ENCODE measurements at regions not wholly inside any gene's neighbourhood (a gene's known extent, or its start where the extent isn't known, plus 50 kb on each side); places are given as distances from the start of the nearest gene placed in this dataset.

DNA sequence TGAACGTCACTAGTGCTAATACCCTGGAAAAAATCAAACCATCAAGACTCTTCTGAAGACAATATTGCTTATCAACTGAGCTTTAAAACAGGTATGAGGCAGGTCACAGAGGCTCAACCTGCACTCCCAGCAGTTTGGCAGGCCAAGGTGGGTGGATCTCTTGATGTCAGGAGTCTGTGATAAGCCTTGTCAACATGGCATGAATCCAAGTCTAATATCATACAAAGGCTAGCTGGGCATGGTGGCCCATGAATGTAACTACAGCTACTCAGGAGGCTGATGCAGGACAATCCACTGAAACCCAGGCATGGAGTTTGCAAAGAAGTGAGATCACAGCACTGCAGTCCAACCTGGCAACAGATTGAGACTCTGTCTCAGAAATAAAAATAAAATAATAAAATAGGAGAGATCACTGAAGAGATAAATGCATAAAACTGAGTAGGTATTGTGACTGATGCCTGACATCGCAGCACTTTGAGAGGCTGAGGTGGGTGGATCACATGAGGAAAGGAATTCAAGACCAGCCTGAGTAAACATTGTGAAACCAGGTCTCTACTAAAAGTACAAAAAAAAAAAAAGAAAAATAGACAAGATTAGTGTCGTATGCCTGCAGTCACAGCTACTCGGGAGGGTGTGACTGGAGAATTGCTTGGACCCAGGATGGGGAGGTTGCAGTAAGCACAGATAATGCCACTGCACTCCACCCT is 555.9 kb upstream of the TSPY4 start:
- Histone ChIP-seq H3K9me3 (no peaks in the 10 kb centered on the region), H3K4me3 (no peak overlapping the region), H3K27ac (no peak overlapping the region), H3K27me3 (no peaks in the 10 kb centered on the region), H3K36me3 (no peaks in the 10 kb centered on the region), H3K4me1 (no peaks in the 10 kb centered on the region)
- intact Hi-C loops (cut with DNase I; ENCODE audit: low total_unique reads), result no loop called here
- no peak for DNase-seq
- TF ChIP-seq, protein P1, sequence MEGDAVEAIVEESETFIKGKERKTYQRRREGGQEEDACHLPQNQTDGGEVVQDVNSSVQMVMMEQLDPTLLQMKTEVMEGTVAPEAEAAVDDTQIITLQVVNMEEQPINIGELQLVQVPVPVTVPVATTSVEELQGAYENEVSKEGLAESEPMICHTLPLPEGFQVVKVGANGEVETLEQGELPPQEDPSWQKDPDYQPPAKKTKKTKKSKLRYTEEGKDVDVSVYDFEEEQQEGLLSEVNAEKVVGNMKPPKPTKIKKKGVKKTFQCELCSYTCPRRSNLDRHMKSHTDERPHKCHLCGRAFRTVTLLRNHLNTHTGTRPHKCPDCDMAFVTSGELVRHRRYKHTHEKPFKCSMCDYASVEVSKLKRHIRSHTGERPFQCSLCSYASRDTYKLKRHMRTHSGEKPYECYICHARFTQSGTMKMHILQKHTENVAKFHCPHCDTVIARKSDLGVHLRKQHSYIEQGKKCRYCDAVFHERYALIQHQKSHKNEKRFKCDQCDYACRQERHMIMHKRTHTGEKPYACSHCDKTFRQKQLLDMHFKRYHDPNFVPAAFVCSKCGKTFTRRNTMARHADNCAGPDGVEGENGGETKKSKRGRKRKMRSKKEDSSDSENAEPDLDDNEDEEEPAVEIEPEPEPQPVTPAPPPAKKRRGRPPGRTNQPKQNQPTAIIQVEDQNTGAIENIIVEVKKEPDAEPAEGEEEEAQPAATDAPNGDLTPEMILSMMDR (IDR thresholded peaks at IDR 0.05), result no peak

DNA sequence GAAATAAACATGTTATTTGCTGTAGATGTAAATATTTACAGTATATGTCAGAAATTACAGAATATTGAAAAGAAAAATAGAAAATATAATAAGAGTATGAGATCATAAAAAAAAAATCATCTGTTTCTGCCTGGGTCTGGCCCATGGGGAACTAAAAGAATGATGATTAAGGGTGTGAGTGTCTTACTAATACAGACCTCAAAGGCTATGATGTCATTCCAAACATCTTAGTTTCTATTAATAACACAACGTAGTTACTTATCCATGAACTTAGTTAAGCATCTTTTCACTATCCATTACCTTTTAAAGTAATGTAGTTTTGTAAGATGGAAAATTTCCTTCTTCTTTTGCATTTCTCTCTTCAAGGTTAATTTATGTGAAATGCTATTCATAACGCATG is 542.7 kb upstream of the TSPY4 start:
- Histone ChIP-seq H3K27ac (no peak overlapping the region), H3K27me3 (no peaks in the 10 kb centered on the region), H3K4me3 (no peak overlapping the region), H3K36me3 (no peaks in the 10 kb centered on the region), H3K4me1 (no peaks in the 10 kb centered on the region), H3K9me3 (no peaks in the 10 kb centered on the region)
- DNase-seq, result no peak
- intact Hi-C loops (cut with DNase I; ENCODE audit: low total_unique reads), result no loop called here
- TF ChIP-seq, protein P1 (IDR thresholded peaks at IDR 0.05), result no peak

DNA sequence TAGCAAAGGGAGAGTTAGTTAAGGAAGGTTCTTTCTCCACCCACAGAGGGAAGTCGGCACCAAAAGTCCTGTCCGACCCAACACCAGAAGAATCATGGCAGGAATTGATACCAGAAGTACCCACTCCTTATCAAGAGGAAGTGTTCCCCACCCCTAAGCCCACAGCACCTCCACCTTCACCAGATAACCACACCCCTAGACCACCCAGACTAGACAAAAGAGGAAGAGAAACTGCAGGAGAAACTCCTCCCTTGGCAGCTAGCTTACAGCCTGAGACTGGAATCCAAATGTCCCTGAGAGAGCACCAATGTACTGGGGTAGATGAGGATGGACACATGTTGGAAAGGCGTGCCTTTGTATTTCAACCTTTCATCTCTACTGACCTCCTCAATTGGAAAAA is 532.9 kb upstream of the TSPY4 start:
- Histone ChIP-seq H3K4me1 (no peaks in the 10 kb centered on the region), H3K36me3 (no peaks in the 10 kb centered on the region), H3K9me3 (no peaks in the 10 kb centered on the region), H3K27ac (no peak overlapping the region), H3K4me3 (no peak overlapping the region), H3K27me3 (no peaks in the 10 kb centered on the region)
- no peak for DNase-seq
- intact Hi-C loops (cut with DNase I; ENCODE audit: low total_unique reads), result no loop called here
- TF ChIP-seq, protein P1 (IDR thresholded peaks at IDR 0.05), result no peak

DNA sequence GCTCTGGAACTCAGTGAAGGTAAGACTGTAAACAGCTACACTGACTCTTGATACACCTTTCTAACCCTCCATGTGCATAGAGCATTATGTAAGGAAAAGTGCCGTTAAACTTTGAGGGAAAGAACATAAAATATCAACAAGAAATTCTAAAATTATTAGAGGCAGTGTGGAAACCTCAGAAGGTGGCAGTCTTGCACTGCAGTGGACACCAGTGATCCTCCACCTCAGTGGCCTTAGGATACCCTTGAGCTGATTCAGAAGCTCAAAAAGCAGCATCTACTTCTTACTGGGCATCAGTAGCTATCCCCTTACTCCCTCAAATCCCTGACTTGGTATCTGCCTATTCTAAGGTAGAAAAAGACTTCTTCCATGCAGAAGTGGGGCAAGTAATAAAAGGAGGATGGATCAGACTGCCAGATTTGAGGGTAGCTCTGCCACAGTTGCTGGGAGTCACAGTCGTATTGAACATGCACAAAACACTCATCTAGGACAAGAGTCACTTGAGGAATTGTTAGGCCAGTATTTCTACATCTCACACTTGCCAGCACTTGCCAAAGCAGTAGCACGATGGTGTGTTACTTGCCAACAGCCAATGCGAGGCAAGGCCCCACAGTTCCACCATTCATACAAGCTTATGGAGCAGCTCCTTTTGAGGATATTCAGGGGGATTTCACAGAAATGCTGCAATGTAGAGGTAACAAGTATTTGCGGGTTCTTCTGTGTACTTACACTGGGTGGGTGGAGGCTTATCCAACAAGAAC is 529.4 kb upstream of the TSPY4 start:
- H3K27ac ChIP-seq, result no peak overlapping the region
- H3K36me3 ChIP-seq, result no peaks in the 10 kb centered on the region
- no peaks in the 10 kb centered on the region for H3K4me1 ChIP-seq
- no peaks in the 10 kb centered on the region for H3K9me3 ChIP-seq
- TF ChIP-seq, protein P1 (IDR thresholded peaks at IDR 0.05), result peak in 1 of 2 experiments; percentile 24
- no peaks in the 10 kb centered on the region for H3K27me3 ChIP-seq
- DNase-seq, result no peak
- no peak overlapping the region for H3K4me3 ChIP-seq
- intact Hi-C loops (cut with DNase I; ENCODE audit: low total_unique reads), result no loop called here

DNA sequence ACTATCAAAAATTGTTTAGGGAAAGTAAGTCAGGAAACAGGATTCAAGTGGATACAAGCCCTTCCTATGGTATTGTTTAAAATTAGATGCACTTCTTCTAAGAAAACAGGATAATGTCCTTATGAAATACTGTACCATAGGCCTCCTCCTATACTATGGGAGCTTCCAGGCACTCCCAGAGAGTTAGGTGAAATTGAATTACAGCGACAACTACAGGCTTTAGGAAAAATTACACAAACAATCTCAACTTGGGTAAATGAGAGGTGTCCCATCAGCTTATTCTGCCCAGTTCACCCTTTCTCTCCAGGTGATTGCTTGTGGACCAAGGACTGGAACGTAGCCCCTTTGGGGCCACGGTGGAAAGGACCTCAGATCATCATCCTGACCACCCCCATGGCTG is 528.7 kb upstream of the TSPY4 start:
- DNase-seq, result no peak
- no peaks in the 10 kb centered on the region for H3K36me3 ChIP-seq
- TF ChIP-seq, protein P1 (IDR thresholded peaks at IDR 0.05), result no peak
- H3K27ac ChIP-seq, result no peak overlapping the region
- no peak overlapping the region for H3K4me3 ChIP-seq
- no peaks in the 10 kb centered on the region for H3K4me1 ChIP-seq
- intact Hi-C loops (cut with DNase I; ENCODE audit: low total_unique reads), result no loop called here
- no peaks in the 10 kb centered on the region for H3K9me3 ChIP-seq
- H3K27me3 ChIP-seq, result no peaks in the 10 kb centered on the region
